Epithelial cell of proximal tubule (primary cell): ENCODE measurements at regions not wholly inside any gene's neighbourhood (a gene's known extent, or its start where the extent isn't known, plus 50 kb on each side); places are given as distances from the start of the nearest gene placed in this dataset.

Experiments used
- DNase-seq: peaks from one replicate; pipeline ENCODE4 v3.0.0-alpha.2; 2011; ENCODE audit warnings: low read depth
- H3K4me3 ChIP-seq: 2 replicates; pipeline ENCODE4 v1.5.1; 2011; ENCODE audit warnings: low read depth, mild to moderate bottlenecking, low read length
- CTCF ChIP-seq: conservative IDR thresholded peaks from 2 replicates; pipeline ENCODE4 v1.5.1; 2012; ENCODE audit warnings: low read depth, mild to moderate bottlenecking, low read length

DNA sequence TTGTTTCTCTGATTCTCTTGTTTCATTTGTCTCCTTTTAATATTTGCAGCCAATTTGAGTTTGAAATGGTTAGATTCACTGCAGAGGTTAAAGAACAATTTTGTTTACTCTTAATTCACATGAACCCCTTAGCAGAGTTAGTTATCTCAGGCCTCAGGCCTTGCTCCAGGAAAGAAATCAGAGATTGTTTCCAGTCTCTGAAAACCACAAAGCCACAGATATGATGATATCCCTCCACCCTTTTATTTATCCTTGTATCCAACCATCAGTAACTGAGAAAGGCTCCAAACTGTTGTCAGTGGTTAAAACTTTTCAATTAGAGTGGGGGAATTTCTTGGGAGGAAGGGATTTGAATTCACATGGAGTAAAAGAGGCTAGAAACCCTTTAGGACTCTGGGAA, 406.0 kb upstream of the DMAC1 start:
- H3K4me3 ChIP-seq, result no peak overlapping the region
- DNase-seq, result no peak
- TF ChIP-seq CTCF, result no peak

DNA sequence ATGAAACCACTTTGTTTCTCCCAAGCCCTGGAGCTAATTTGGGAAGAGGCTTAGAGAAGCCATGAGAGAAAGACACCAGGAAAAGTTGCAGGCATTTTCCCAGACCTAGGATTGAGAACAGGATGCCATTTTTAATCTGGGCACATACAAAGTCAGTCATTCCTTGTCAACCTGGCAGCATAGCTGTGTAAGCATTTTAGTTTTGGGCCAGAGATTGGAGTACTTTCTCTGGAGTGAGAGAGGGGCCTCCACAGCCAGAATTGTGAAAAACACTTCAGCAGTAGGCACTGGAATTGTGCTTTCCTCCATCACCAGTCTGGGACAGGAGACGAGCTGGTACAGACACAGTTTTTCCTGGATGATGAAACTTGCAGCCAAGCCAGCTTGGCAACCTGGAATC, 390.3 kb upstream of the DMAC1 start:
- DNase-seq, result no peak
- H3K4me3 ChIP-seq, result no peak overlapping the region
- TF ChIP-seq CTCF, result no peak

- no peak for TF ChIP-seq CTCF
- no peak overlapping the region for H3K4me3 ChIP-seq
- no peak for DNase-seq
These were observed 389.3 kb upstream of the DMAC1 start for GRCh38 chr9:8188723-8189407.

GRCh38 chr9:8186560-8186959, 387.0 kb upstream of the DMAC1 start:
- no peak for DNase-seq
- no peak for TF ChIP-seq CTCF
- no peak overlapping the region for H3K4me3 ChIP-seq

DNA sequence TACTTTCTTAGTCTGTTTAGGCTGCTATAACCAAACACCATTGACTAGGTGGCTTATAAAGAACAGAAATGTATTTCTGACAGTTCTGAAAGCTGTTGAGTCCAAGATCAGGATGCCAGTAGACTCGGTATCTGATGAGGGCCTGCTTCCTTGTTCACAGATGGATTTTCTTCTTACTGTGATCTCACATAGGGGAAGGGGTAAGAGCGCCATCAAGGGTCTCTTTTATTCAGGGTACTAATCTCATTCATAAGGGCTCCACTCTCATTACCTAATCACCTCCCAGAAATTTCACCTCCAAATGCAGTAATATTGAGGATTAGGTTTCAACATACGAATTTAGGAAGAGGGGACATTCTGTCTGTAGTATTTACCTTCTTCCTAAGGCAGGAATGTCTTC, 384.0 kb upstream of the DMAC1 start:
- no peak overlapping the region for H3K4me3 ChIP-seq
- no peak for DNase-seq
- no peak for TF ChIP-seq CTCF

GRCh38 chr9:8179381-8180053, 379.9 kb upstream of the DMAC1 start:
- DNase-seq, result no peak
- H3K4me3 ChIP-seq, result no peak overlapping the region
- no peak for TF ChIP-seq CTCF

DNA sequence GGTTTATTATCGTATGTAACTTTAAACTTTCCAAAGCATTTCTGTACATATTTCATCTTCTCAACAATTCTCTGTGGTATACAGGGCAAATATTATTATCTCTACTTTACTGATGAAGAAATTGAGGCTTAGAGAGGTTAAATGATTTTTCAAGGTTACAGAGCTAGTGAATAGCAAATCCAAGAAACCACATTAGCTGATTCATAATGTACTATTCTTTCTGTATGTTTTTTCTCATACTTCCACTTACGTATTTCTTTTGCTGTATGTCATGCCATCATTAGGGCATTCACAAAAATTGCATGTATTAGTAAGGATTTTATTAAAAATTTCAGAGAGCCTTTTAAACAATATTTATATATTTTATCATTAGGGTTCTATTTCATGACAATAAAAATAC, 372.4 kb upstream of the DMAC1 start:
- H3K4me3 ChIP-seq, result no peak overlapping the region
- no peak for TF ChIP-seq CTCF
- DNase-seq, result no peak
